Osteocyte (in vitro differentiated cells): ENCODE measurements at regions not wholly inside any gene's neighbourhood (a gene's known extent, or its start where the extent isn't known, plus 50 kb on each side); places are given as distances from the start of the nearest gene placed in this dataset.

Source experiments
- DNase-seq: peaks from one replicate; pipeline ENCODE4 v3.0.0; 2021; ENCODE audit warnings: mixed read lengths; ENCODE audit not compliant: unreplicated experiment; ENCODE audit errors: extremely low spot score
- H3K27ac Mint-ChIP-seq: one replicate; pipeline ENCODE4 v1.8.0; 2021; ENCODE audit warnings: mild to moderate bottlenecking, mixed read lengths; ENCODE audit not compliant: unreplicated experiment
- H3K27me3 Mint-ChIP-seq: one replicate; pipeline ENCODE4 v1.8.0; 2021; ENCODE audit warnings: mixed read lengths; ENCODE audit not compliant: unreplicated experiment
- H3K36me3 Mint-ChIP-seq: one replicate; pipeline ENCODE4 v1.8.0; 2021; ENCODE audit warnings: mixed read lengths; ENCODE audit not compliant: unreplicated experiment
- H3K4me1 Mint-ChIP-seq: one replicate; pipeline ENCODE4 v1.8.0; 2021; ENCODE audit warnings: mixed read lengths; ENCODE audit not compliant: unreplicated experiment
- H3K4me3 Mint-ChIP-seq: one replicate; pipeline ENCODE4 v1.8.0; 2021; ENCODE audit warnings: mild to moderate bottlenecking, moderate library complexity, mixed read lengths; ENCODE audit not compliant: unreplicated experiment
- H3K9me3 Mint-ChIP-seq: one replicate; pipeline ENCODE4 v1.8.0; 2021; ENCODE audit warnings: mixed read lengths; ENCODE audit not compliant: unreplicated experiment
- TF ChIP-seq, protein P1 (sequence below): fragments of 200-600 bp; sonication (generic); IDR thresholded peaks from 2 replicates; pipeline ENCODE4 v1.5.0; 2021; ENCODE audit warnings: antibody characterized with exemption, mild to moderate bottlenecking, moderate library complexity

DNA sequence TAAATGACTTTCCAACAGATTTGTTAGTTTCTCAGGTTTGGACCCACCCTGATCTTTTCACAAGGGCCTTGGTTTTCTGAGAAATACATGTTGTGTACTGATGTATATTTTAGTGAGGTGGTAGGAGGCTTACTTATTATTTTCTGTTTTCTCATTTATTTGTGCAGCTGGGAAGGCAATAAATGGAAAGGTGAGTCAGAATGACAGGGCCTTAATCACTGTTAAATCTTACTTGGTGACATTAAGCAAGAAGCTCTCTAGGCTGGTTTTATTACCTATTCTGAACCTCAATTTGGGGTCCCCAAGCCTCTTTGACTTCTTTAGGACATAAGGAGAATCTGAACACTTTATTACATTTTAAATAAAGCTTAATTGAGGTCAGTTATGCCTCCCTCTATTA is 214.0 kb upstream of the DAB2 start:
- TF ChIP-seq, protein P1, sequence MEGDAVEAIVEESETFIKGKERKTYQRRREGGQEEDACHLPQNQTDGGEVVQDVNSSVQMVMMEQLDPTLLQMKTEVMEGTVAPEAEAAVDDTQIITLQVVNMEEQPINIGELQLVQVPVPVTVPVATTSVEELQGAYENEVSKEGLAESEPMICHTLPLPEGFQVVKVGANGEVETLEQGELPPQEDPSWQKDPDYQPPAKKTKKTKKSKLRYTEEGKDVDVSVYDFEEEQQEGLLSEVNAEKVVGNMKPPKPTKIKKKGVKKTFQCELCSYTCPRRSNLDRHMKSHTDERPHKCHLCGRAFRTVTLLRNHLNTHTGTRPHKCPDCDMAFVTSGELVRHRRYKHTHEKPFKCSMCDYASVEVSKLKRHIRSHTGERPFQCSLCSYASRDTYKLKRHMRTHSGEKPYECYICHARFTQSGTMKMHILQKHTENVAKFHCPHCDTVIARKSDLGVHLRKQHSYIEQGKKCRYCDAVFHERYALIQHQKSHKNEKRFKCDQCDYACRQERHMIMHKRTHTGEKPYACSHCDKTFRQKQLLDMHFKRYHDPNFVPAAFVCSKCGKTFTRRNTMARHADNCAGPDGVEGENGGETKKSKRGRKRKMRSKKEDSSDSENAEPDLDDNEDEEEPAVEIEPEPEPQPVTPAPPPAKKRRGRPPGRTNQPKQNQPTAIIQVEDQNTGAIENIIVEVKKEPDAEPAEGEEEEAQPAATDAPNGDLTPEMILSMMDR: no peak
- Mint-ChIP-seq H3K4me1 (peaks cover 4% of the 10 kb centered on the region), H3K9me3 (no peaks in the 10 kb centered on the region), H3K27ac (no peak overlapping the region), H3K36me3 (no peaks in the 10 kb centered on the region), H3K4me3 (no peak overlapping the region), H3K27me3 (no peaks in the 10 kb centered on the region)
- DNase-seq: no peak

- H3K27me3 Mint-ChIP-seq: peaks cover 5% of the 10 kb centered on the region
- DNase-seq: no peak
- H3K36me3 Mint-ChIP-seq: no peaks in the 10 kb centered on the region
- TF ChIP-seq, protein P1: no peak
- no peaks in the 10 kb centered on the region for H3K9me3 Mint-ChIP-seq
- H3K4me1 Mint-ChIP-seq: peaks cover 6% of the 10 kb centered on the region
- no peak overlapping the region for H3K27ac Mint-ChIP-seq
- H3K4me3 Mint-ChIP-seq: no peak overlapping the region
These were observed 208.3 kb upstream of the DAB2 start for GRCh38 chr5:39633057-39633456.

GRCh38 chr5:39631958-39632357 is 207.2 kb upstream of the DAB2 start:
- Mint-ChIP-seq H3K4me3 (no peak overlapping the region), H3K4me1 (peaks cover 6% of the 10 kb centered on the region), H3K27me3 (peaks cover 5% of the 10 kb centered on the region), H3K27ac (no peak overlapping the region), H3K36me3 (no peaks in the 10 kb centered on the region), H3K9me3 (no peaks in the 10 kb centered on the region)
- DNase-seq: no peak
- TF ChIP-seq, protein P1: no peak

GRCh38 chr5:39629946-39630345 is 205.2 kb upstream of the DAB2 start:
- Mint-ChIP-seq H3K36me3 (no peaks in the 10 kb centered on the region), H3K27me3 (peaks cover 5% of the 10 kb centered on the region), H3K4me1 (peaks cover 7% of the 10 kb centered on the region), H3K27ac (no peak overlapping the region), H3K9me3 (no peaks in the 10 kb centered on the region), H3K4me3 (no peak overlapping the region)
- no peak for DNase-seq
- TF ChIP-seq, protein P1: no peak

- DNase-seq: no peak
- Mint-ChIP-seq H3K36me3 (no peaks in the 10 kb centered on the region), H3K27me3 (peaks cover 5% of the 10 kb centered on the region), H3K4me3 (no peak overlapping the region), H3K4me1 (peaks cover 14% of the 10 kb centered on the region), H3K9me3 (peaks cover 3% of the 10 kb centered on the region), H3K27ac (no peak overlapping the region)
- TF ChIP-seq, protein P1: no peak
These were observed 203.6 kb upstream of the DAB2 start for GRCh38 chr5:39628348-39628747.
